GM19240 (cell line): ENCODE measurements at regions not wholly inside any gene's neighbourhood (a gene's known extent, or its start where the extent isn't known, plus 50 kb on each side); places are given as distances from the start of the nearest gene placed in this dataset.

Experiments
- DNase-seq: peaks from one replicate; pipeline ENCODE4 v3.0.0; 2011; ENCODE audit warnings: low spot score; ENCODE audit not compliant: insufficient read length

GRCh38 chr3:118833075-118833474, 201.6 kb downstream of the IGSF11 start:
- DNase-seq: no peak

GRCh38 chr3:118838871-118839270, 195.8 kb downstream of the IGSF11 start:
- no peak for DNase-seq

GRCh38 chr3:118842147-118842863, 192.3 kb downstream of the IGSF11 start:
- no peak for DNase-seq

GRCh38 chr3:118846176-118846575, 188.5 kb downstream of the IGSF11 start:
- DNase-seq: no peak
